ENCODE measurements at regions not wholly inside any gene's neighbourhood (a gene's known extent, or its start where the extent isn't known, plus 50 kb on each side); places are given as distances from the start of the nearest gene placed in this dataset.
"Not testable (repeated sequence)": the region's sequence is repeated elsewhere in the genome, so short reads cannot be mapped to it uniquely, and the experiment has no call there.

DNA sequence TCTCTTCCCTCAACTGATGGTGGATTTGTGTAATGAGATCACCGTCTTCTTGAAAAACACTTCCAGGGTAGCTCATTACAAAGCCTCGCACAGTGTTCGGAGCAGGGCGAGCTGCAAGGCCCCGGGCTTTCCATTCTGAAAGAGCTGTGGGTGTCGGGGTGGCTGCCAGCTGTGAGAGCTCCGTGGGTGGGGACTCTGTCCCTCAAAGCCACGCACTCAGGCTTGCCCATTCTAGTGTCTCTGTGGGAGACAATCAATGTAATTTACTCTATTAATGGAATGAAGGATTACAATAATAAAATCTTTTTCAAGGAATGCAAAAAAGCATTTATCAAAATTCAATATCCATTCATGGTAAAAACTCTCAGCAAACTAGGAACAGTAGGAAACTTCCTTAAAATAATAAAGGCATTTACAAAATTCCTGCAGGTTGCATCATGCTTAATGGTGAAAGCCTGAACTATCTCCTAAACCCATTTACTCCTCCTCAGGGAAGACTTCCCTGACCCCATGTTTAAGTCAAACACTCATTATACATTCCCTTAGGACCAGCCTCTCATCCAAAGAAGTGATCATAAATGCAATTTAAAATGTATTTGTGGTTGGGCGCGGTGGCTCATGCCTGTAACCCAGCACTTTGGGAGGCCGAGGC, 224.5 kb upstream of the PLGLB1 start:
- H3K27ac ChIP-seq (ENCODE audit: extremely low read depth, low read depth, low read length); H3K4me3 ChIP-seq (ENCODE audit: low read depth, low read length); H3K36me3 ChIP-seq (ENCODE audit: control insufficient read depth in 2 of 2, insufficient read depth in 1 of 2, low read length in 2 of 2); POLR2A ChIA-PET; H3K9me3 ChIP-seq (ENCODE audit: control insufficient read depth, insufficient read depth, low read depth, low read length); CTCF ChIA-PET; H3K4me1 ChIP-seq (ENCODE audit: control insufficient read depth, insufficient read depth, low read length): not testable (repeated sequence)
- TF ChIP-seq ZFHX2 (tag by site-specific recombination; conservative IDR thresholded peaks at IDR 0.05) = peak; percentile 32; the same call in 1 of the 2 replicates

DNA sequence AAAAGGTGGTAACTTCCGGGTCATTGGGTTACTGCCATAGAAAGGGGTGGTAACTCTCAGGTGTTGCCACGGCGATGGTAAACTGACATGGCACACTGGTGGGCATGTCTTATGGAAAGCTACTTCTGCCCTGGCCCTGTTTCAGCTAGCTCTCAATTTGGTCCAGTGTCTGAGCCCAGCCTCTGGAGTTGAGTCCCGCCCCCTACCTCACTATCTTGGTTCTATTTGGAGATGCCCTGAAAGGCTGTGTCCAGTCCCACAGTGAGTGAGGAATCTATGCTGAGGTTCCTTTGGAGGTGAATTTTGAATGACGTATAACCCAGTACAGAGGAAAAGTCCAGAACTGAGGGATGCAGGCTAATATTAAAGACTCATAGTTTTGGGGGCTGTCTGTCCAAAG, 230.4 kb upstream of the PLGLB1 start:
- POLR2A ChIA-PET, CTCF ChIA-PET: not testable (repeated sequence)

DNA sequence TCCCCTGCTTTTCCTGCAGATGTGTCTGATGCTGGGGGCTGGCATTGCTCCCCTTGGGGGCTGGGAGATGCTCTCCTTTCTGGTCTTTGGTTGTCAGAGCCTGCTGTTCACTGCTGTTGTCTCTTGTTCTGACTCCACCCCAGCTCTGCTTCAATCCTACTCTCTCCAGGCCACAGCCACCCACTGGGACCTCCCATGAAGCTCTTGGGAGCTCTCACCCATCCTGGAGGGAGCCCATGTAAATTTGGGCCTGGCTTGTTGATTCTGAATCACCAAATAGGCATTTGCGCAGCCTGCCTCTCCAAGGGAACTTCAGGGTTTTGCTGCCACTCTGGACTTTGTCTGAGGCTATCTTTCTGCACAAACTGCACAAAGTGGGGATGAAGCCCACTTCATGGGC, 232.9 kb upstream of the PLGLB1 start:
- CTCF ChIA-PET; H3K9me3 ChIP-seq (ENCODE audit: control insufficient read depth, insufficient read depth, low read depth, low read length); POLR2A ChIA-PET; H3K27ac ChIP-seq (ENCODE audit: extremely low read depth, low read depth, low read length); H3K4me1 ChIP-seq (ENCODE audit: control insufficient read depth, insufficient read depth, low read length); H3K4me3 ChIP-seq (ENCODE audit: low read depth, low read length); H3K36me3 ChIP-seq (ENCODE audit: control insufficient read depth in 2 of 2, insufficient read depth in 1 of 2, low read length in 2 of 2): not testable (repeated sequence)

More for the DNA sequence above, 230.4 kb upstream of the PLGLB1 start:
- H3K27ac ChIP-seq (ENCODE audit: extremely low read depth, low read depth, low read length); H3K9me3 ChIP-seq (ENCODE audit: control insufficient read depth, insufficient read depth, low read depth, low read length); H3K4me1 ChIP-seq (ENCODE audit: control insufficient read depth, insufficient read depth, low read length); H3K4me3 ChIP-seq (ENCODE audit: low read depth, low read length); H3K36me3 ChIP-seq (ENCODE audit: control insufficient read depth in 2 of 2, insufficient read depth in 1 of 2, low read length in 2 of 2): not testable (repeated sequence)

DNA sequence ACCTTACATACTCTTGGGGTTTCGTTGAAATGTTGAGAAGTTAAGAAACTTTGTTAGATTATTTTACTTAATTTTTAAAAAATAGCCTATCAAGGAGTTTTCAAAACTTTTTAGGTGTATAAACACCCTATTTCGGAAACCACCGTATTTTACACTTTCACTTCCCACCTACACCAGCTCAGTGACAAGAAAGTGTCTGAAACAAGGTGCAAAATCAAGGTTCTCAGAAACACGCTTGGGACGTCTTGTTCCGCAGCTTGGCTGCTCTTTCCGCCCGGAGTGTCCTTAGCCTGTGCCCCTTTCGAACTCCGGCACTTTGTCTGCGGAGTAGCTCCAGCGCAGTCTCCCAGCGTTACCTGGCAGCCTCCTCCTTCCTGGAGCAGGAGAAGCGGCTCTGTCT, 233.8 kb upstream of the PLGLB1 start:
- H3K4me1 ChIP-seq (ENCODE audit: control insufficient read depth, insufficient read depth, low read length); POLR2A ChIA-PET; H3K36me3 ChIP-seq (ENCODE audit: control insufficient read depth in 2 of 2, insufficient read depth in 1 of 2, low read length in 2 of 2); H3K4me3 ChIP-seq (ENCODE audit: low read depth, low read length); CTCF ChIA-PET; H3K27ac ChIP-seq (ENCODE audit: extremely low read depth, low read depth, low read length); H3K9me3 ChIP-seq (ENCODE audit: control insufficient read depth, insufficient read depth, low read depth, low read length): not testable (repeated sequence)

DNA sequence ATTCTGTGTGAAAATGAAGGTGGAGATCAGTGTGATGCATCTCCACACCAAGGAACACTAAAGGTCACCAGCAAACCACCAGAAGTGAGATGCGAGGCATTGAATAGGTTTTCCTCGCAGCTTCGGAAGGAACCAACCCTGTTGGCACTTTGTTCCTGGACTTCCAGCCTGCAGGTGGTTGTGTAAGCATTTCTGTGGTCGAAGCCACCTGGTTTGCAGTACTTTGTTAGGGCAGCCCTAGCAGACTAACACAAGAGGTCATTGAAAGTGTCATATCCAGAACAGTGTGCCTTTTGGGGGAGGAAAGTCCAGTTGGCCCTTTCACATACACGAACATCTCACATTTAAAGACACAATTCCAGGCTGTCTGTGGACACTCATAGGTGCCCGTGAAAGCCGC, 237.2 kb upstream of the PLGLB1 start:
- CTCF ChIA-PET = not testable (repeated sequence)

DNA sequence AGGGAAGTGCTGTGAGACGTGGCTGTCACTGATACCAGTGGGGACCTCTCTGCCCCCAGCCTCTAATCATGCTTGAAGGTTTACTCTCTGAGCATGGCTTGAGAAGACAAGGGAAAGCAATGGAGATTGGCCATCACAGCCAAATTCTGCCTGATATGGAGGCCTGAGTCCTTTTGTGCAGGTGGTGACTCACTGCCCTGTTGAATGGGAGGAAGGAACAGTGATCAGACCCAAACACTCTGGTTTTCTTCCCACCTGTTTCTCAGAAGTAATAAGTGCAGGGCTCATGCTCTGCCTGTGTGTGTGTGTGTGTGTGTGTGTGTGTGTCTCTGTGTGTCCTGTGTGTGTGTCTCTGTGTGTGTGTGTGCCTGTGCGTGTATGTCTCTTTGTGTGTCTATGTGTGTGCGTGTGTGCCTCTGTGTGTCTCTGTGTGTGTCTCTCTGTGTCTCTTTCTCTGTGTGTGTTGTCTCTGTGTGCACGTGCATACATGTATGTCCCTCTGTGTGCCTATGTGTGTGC, 240.6 kb upstream of the PLGLB1 start:
- H3K27ac ChIP-seq (ENCODE audit: extremely low read depth, low read depth, low read length); POLR2A ChIA-PET; CTCF ChIA-PET; H3K4me3 ChIP-seq (ENCODE audit: low read depth, low read length); H3K9me3 ChIP-seq (ENCODE audit: control insufficient read depth, insufficient read depth, low read depth, low read length); H3K36me3 ChIP-seq (ENCODE audit: control insufficient read depth in 2 of 2, insufficient read depth in 1 of 2, low read length in 2 of 2); H3K4me1 ChIP-seq (ENCODE audit: control insufficient read depth, insufficient read depth, low read length): not testable (repeated sequence)
- TF ChIP-seq SCRT2 (tag by site-specific recombination; IDR thresholded peaks at IDR 0.05) = peak; percentile 70

More for the DNA sequence above, 237.2 kb upstream of the PLGLB1 start:
- H3K4me3 ChIP-seq (ENCODE audit: low read depth, low read length); H3K4me1 ChIP-seq (ENCODE audit: control insufficient read depth, insufficient read depth, low read length); H3K9me3 ChIP-seq (ENCODE audit: control insufficient read depth, insufficient read depth, low read depth, low read length); POLR2A ChIA-PET; H3K27ac ChIP-seq (ENCODE audit: extremely low read depth, low read depth, low read length); H3K36me3 ChIP-seq (ENCODE audit: control insufficient read depth in 2 of 2, insufficient read depth in 1 of 2, low read length in 2 of 2): not testable (repeated sequence)

DNA sequence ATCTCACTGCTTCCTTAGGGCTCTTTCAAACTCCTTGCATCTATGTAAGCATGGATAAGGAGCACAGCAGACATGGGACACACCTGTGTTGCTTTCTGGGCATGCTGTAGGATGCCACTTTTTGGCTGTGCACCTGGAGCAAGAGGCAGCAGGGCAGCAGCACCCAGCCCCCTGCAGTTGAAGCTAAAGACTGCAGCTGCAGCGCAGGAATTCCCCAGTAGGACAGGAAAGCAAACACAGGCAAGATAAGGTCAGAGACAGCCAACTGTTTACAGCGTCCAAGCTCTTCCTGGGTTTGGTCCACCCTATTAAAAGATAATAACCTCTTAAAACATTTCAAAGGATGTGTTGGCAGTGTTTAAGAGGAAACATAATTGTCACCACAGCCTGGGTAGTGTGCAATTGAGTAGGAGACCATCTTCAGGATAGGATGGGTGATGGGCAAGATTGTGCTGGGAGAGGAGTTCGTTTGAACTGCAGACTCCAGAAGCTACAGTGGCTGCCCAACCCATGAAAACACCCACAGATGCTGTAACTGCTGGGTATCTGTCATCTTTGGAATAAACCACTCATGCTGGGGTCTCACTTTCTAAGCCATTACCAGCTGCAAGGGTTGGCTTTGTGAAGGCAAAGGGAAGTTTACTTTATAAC, 242.3 kb upstream of the PLGLB1 start:
- H3K4me3 ChIP-seq (ENCODE audit: low read depth, low read length); POLR2A ChIA-PET; H3K36me3 ChIP-seq (ENCODE audit: control insufficient read depth in 2 of 2, insufficient read depth in 1 of 2, low read length in 2 of 2); CTCF ChIA-PET; H3K4me1 ChIP-seq (ENCODE audit: control insufficient read depth, insufficient read depth, low read length); H3K9me3 ChIP-seq (ENCODE audit: control insufficient read depth, insufficient read depth, low read depth, low read length); H3K27ac ChIP-seq (ENCODE audit: extremely low read depth, low read depth, low read length): not testable (repeated sequence)

DNA sequence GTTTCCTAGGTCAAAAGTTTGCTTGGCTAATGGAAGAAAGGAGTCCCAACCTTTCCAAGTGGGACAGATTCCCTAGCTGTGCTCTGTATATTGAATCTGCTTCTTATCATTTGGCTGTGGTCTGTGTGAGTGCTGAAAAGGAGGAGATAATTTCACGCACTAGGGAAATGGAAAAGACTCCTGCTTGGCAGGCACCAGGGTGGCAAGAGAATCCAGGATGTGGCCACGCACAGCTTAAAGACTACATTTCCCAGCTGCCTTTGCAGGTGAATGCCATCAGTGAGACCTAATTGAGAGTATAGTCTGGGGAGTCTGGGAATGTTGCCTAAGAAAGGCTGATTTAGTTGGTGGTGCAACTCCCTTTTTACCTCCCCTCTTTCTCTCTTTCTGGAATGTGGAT, 253.5 kb upstream of the PLGLB1 start:
- POLR2A ChIA-PET; H3K4me3 ChIP-seq (ENCODE audit: low read depth, low read length); H3K36me3 ChIP-seq (ENCODE audit: control insufficient read depth in 2 of 2, insufficient read depth in 1 of 2, low read length in 2 of 2); H3K4me1 ChIP-seq (ENCODE audit: control insufficient read depth, insufficient read depth, low read length); H3K27ac ChIP-seq (ENCODE audit: extremely low read depth, low read depth, low read length); H3K9me3 ChIP-seq (ENCODE audit: control insufficient read depth, insufficient read depth, low read depth, low read length); CTCF ChIA-PET: not testable (repeated sequence)

DNA sequence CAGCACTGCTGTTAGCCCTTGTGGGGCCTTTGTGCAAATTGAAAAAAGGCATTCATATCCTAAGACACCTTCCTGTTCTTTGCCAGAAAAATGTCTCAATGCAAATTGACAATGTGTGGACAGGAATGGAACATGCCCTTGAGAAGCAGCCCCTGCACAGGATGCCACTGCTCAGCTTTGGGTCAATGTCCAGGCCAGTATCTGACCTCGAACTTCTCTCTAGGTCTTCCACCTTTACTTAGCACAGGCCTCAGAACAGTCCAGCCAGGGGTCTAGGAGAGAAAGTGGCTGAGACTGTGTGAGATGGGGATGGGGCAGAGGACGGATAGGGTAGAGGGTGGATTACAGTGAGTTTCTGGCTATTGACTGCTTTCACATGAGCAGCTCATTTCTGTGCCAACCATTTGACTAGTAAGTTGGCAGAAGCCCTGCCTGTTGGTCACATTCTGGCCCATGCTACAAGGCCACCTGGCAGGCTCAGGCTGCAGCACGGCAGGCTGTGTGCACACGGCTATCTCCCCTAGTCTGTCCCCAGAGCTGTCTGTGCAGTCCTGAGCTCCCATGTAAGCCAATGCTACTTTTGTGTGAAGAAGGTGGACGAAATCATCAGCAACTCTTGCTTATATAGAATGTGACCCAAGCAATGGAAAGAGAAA, 254.5 kb upstream of the PLGLB1 start:
- CTCF ChIA-PET; H3K36me3 ChIP-seq (ENCODE audit: control insufficient read depth in 2 of 2, insufficient read depth in 1 of 2, low read length in 2 of 2): not testable (repeated sequence)

DNA sequence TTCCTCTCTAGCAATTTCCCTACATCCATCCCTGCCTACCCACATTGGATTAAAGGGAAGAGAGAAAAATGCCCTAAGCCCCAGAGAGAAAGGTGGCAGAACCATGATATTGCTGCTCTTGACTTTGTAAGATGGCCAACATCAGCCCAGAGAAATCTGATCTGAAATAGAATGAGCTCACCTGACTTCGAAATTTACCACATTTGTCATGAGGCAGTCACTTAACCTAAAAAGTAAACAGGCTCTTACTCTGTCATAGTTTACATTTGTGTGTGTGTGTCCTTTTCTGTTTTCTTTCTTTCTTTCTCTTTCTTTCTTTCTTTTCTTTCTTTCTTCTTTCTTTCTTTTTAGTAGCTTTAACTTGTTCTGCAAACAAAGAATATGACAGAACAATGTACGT, 255.0 kb upstream of the PLGLB1 start:
- H3K9me3 ChIP-seq (ENCODE audit: control insufficient read depth, insufficient read depth, low read depth, low read length); H3K36me3 ChIP-seq (ENCODE audit: control insufficient read depth in 2 of 2, insufficient read depth in 1 of 2, low read length in 2 of 2); CTCF ChIA-PET; H3K4me1 ChIP-seq (ENCODE audit: control insufficient read depth, insufficient read depth, low read length); H3K4me3 ChIP-seq (ENCODE audit: low read depth, low read length); H3K27ac ChIP-seq (ENCODE audit: extremely low read depth, low read depth, low read length); POLR2A ChIA-PET: not testable (repeated sequence)

More for the DNA sequence above, 254.5 kb upstream of the PLGLB1 start:
- H3K4me3 ChIP-seq (ENCODE audit: low read depth, low read length); H3K9me3 ChIP-seq (ENCODE audit: control insufficient read depth, insufficient read depth, low read depth, low read length); H3K4me1 ChIP-seq (ENCODE audit: control insufficient read depth, insufficient read depth, low read length); H3K27ac ChIP-seq (ENCODE audit: extremely low read depth, low read depth, low read length); POLR2A ChIA-PET: not testable (repeated sequence)

DNA sequence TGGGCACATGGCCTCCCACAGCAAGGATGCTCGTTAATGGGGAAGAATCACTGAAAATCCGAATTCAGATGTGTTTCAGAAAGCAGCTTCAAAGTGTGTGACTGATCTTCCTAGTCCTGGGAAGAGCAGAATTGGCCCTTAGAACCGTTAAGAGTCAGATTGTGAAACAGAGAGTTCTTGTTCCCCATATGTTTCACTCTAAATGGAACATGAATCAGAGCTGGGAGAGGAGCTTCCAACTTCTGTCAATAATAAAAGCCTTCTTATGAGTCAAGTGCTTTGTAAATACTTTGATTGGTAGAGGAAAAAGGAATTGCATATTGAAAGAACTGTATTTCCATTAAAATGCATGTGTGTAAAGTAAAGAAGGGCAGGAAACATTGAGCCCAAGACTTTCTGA, 256.1 kb upstream of the PLGLB1 start:
- POLR2A ChIA-PET; H3K9me3 ChIP-seq (ENCODE audit: control insufficient read depth, insufficient read depth, low read depth, low read length); H3K4me3 ChIP-seq (ENCODE audit: low read depth, low read length); H3K4me1 ChIP-seq (ENCODE audit: control insufficient read depth, insufficient read depth, low read length); H3K27ac ChIP-seq (ENCODE audit: extremely low read depth, low read depth, low read length); H3K36me3 ChIP-seq (ENCODE audit: control insufficient read depth in 2 of 2, insufficient read depth in 1 of 2, low read length in 2 of 2); CTCF ChIA-PET: not testable (repeated sequence)
